ENCODE measurements at regions not wholly inside any gene's neighbourhood (a gene's known extent, or its start where the extent isn't known, plus 50 kb on each side); places are given as distances from the start of the nearest gene placed in this dataset.

GRCh38 chr6:148693882-148694484 is 52.8 kb upstream of the UST start:
- no peak overlapping the region for H3K4ac ChIP-seq (ENCODE audit: low read depth, low read length)

More at GRCh38 chr6:148693882-148694484, 52.8 kb upstream of the UST start:
- Histone ChIP-seq H3K79me1 (ENCODE audit: low read length) (no peaks in the 10 kb centered on the region), H3K9ac (ENCODE audit: low read length) (no peak overlapping the region), H3K79me2 (ENCODE audit: control insufficient read depth, insufficient read depth, low read length) (no peaks in the 10 kb centered on the region), H3K36me3 (ENCODE audit: control insufficient read depth, insufficient read depth, low read length) (no peaks in the 10 kb centered on the region), H3K23ac (ENCODE audit: low read length) (no peak overlapping the region), H2BK15ac (replicated peaks; ENCODE audit: low read depth) (no peak overlapping the region), H4K5ac (ENCODE audit: low read length) (no peak overlapping the region), H3K27me3 (ENCODE audit: insufficient read depth, low read length, poor library complexity) (no peaks in the 10 kb centered on the region), H2AK5ac (ENCODE audit: low read length) (no peak overlapping the region), H2BK120ac (ENCODE audit: low read depth, low read length) (no peak overlapping the region), H4K8ac (ENCODE audit: low read depth, low read length) (no peak overlapping the region), H3K56ac (ENCODE audit: low read length) (no peak overlapping the region), H3K4me3 (ENCODE audit: low read length) (no peak overlapping the region), H2BK5ac (ENCODE audit: low read length) (no peak overlapping the region), H3K4me2 (ENCODE audit: low read length) (no peak overlapping the region), H3K18ac (ENCODE audit: low read length) (no peak overlapping the region), H3K4me1 (ENCODE audit: control insufficient read depth, low read depth, low read length) (no peaks in the 10 kb centered on the region), H3K27ac (ENCODE audit: low read depth, low read length) (no peak overlapping the region)
- DNase-seq, result no peak
- WGBS (ENCODE audit: extremely low coverage, insufficient coverage, low lambda C conversion rate), result no CpG with 5 or more reads among the region's 3 CpGs
